Common myeloid progenitor, CD34-positive (primary cell): ENCODE measurements at regions not wholly inside any gene's neighbourhood (a gene's known extent, or its start where the extent isn't known, plus 50 kb on each side); places are given as distances from the start of the nearest gene placed in this dataset.
"Not testable (repeated sequence)": the region's sequence is repeated elsewhere in the genome, so short reads cannot be mapped to it uniquely, and the experiment has no call there.

Experiments
- CTCF ChIA-PET: fragments of 350-600 bp; sonication (Branson Sonifier 250); formaldehyde crosslinking; loops from one replicate; lab custom pipeline; 2021; ENCODE audit warnings: antibody characterized with exemption; lab: Charles Lee
- POLR2A ChIA-PET: fragments of 350-600 bp; sonication (Branson Sonifier 250); formaldehyde crosslinking; loops from one replicate; lab custom pipeline; 2021; ENCODE audit warnings: antibody characterized with exemption; lab: Charles Lee
- DNase-seq, 3 donors: peaks; one replicate each; pipeline versions ENCODE4 v3.0.0 to v3.0.0-alpha.2; 2013
- H3K27ac ChIP-seq, 2 experiments: 1 replicate in 1 of 2; 2 replicates in 1 of 2; pipeline ENCODE4 v1.7.0; 2013; ENCODE audit warnings: inconsistent platforms in 2 of 2, low read length in 2 of 2, mild to moderate bottlenecking in 2 of 2, low read depth in 1 of 2, moderate library complexity in 1 of 2; ENCODE audit not compliant: severe bottlenecking in 2 of 2, insufficient read depth in 1 of 2, poor library complexity in 1 of 2
- H3K27me3 ChIP-seq, 5 experiments: replicated peaks in 2 of 5; 1 replicate in 3 of 5; 2 replicates in 2 of 5; pipeline versions ENCODE4 v1.6.1 to v1.7.0; 2013; ENCODE audit warnings: low read length in 4 of 5, mild to moderate bottlenecking in 2 of 5, moderate library complexity in 2 of 5, inconsistent platforms in 1 of 5; ENCODE audit not compliant: insufficient read depth in 5 of 5, control insufficient read depth in 4 of 5
- H3K36me3 ChIP-seq, 4 experiments: 1 replicate in 2 of 4; 2 replicates in 2 of 4; pipeline versions ENCODE4 v1.6.1 to v1.7.0; 2013; ENCODE audit warnings: low read length in 3 of 4, control low read depth in 1 of 4, mild to moderate bottlenecking in 1 of 4; ENCODE audit not compliant: control insufficient read depth in 4 of 4, insufficient read depth in 4 of 4
- H3K4me1 ChIP-seq, 4 experiments: 1 replicate in 3 of 4; 2 replicates in 1 of 4; pipeline versions ENCODE4 v1.6.1 to v1.7.1; 2013; ENCODE audit warnings: low read length in 3 of 4, mild to moderate bottlenecking in 3 of 4, control low read depth in 1 of 4, inconsistent platforms in 1 of 4, moderate library complexity in 1 of 4; ENCODE audit not compliant: control insufficient read depth in 4 of 4, insufficient read depth in 4 of 4; ENCODE audit errors: control extremely low read depth in 1 of 4
- H3K4me3 ChIP-seq, 7 experiments: 1 replicate in 4 of 7; 2 replicates in 3 of 7; pipeline versions ENCODE4 v1.5.1 to v1.7.0; 2013; ENCODE audit warnings: mild to moderate bottlenecking in 7 of 7, low read length in 6 of 7, moderate library complexity in 6 of 7, inconsistent platforms in 2 of 7, low read depth in 2 of 7, control low read depth in 1 of 7; ENCODE audit not compliant: insufficient read depth in 4 of 7, control insufficient read depth in 1 of 7; ENCODE audit errors: extremely low read depth in 1 of 7
- H3K9me3 ChIP-seq, 5 experiments: 1 replicate in 4 of 5; 2 replicates in 1 of 5; pipeline versions ENCODE4 v1.6.1 to v1.7.1; 2013; ENCODE audit warnings: low read length in 4 of 5, mild to moderate bottlenecking in 2 of 5, inconsistent platforms in 1 of 5, low read depth in 1 of 5, moderate library complexity in 1 of 5; ENCODE audit not compliant: control insufficient read depth in 4 of 5, insufficient read depth in 2 of 5; ENCODE audit errors: control extremely low read depth in 1 of 5
- WGBS: methylation state at CpG from one replicate; pipeline ENCODE4 v1.1.5; 2013; ENCODE audit not compliant: insufficient coverage; 5-methylcytosine and 5-hydroxymethylcytosine counted together

DNA sequence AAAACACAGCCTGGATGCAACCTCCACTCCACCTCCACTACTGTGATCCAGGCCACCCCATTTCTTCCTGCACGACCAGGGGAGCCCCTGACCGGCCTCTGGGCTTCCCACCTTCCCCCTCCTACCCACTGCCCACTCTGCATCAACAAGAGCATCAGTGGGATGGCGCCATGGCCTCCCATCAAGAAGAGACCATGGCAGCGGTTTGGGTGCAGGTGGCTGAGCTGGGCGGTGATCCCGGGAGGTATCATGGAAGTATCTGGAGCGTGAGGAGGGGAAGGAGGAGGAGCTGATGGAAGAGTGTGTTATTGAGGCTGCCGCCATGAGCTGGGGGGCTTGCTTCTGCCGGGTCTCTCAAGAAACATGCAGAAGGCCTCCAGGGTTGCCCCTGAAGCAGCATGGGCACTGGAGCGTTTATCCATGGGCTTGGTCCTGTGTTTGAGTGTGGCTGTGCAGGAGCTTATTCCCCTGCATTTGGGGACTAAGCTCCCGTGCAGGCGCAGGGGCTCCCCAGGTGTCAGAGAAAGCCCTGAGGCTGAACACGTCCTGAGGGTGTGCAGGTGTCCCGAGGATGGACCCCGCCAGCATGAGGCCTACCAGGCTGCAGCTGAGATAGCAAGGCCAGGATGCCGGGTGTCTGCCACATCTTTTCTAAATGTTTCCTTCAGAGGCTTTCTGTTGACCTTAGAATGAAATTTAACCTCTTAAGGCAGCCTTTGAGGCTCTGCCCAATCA is 99.2 kb upstream of the PCBD1 start:
- Histone ChIP-seq H3K27me3 (no peaks in the 10 kb centered on the region), H3K9me3 (no peaks in the 10 kb centered on the region), H3K36me3 (no peaks in the 10 kb centered on the region), H3K27ac (no peak overlapping the region), H3K4me1 (peaks cover 0 to 46% (median 20%) of the 10 kb centered on the region in 4 experiments), H3K4me3 (no peak overlapping the region)
- DNase-seq: no peak
- 97% methylated on average over 14 of the region's 16 CpGs for WGBS
- POLR2A ChIA-PET: no interaction called here
- CTCF ChIA-PET: no interaction called here

DNA sequence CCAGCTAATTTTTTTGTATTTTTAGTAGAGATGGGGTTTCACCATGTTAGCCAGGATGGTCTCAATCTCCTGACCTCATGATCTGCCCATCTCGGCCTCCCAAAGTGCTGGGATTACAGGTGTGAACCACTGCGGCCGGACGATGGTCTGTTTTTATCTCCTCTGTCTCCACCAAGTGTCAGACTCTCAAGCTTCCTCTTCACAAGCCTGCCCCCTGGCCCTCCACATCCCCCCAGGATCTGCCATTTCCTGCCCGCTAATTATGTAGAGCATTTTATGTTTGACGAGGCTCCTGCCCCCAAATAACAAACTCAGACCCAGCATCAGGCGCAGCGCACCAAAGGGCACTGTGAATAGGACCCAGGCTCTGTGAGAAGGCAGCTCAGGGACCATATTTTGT is 101.8 kb upstream of the PCBD1 start:
- H3K27ac ChIP-seq, H3K9me3 ChIP-seq, POLR2A ChIA-PET, H3K4me3 ChIP-seq, H3K36me3 ChIP-seq, H3K27me3 ChIP-seq: not testable (repeated sequence)
- WGBS: 84% methylated on average over 8 of the region's 8 CpGs
- CTCF ChIA-PET: interaction anchor here (1.1 kb wide), 1 partner anchor 20 kb away, joined by 3 read pairs; no protein-coding TSS in a partner anchor
- peak in 1 of 3 donors; percentile 12 for DNase-seq
- peaks cover 0 to 41% (median 20%) of the 10 kb centered on the region in 4 experiments for H3K4me1 ChIP-seq

DNA sequence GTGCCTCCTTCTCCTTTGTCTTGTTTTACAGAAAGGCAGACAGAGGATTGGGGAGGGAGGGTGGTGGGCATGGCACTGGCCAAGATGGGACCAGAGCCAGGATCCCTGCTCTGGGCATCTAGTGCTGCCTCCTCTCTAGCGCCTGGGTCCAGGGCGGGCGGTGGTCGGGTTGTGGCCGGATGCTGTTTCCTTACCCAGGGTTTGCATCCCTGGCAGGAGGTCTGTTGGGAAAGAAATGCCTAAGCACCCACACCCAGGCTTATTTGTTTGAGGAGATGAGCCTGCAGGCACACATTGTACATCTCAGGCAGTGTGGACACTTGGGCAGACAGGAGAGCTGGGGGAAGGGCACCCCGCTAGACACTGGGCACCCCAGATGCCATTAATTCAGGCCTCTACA is 102.3 kb upstream of the PCBD1 start:
- H3K9me3 ChIP-seq: no peaks in the 10 kb centered on the region
- POLR2A ChIA-PET: no interaction called here
- H3K27me3 ChIP-seq: no peaks in the 10 kb centered on the region
- peaks cover 0 to 35% (median 15%) of the 10 kb centered on the region in 4 experiments for H3K4me1 ChIP-seq
- WGBS: 100% methylated on average over 3 of the region's 6 CpGs
- no peaks in the 10 kb centered on the region for H3K36me3 ChIP-seq
- CTCF ChIA-PET: interaction anchor here (1.1 kb wide), 1 partner anchor 19 kb away, joined by 3 read pairs; no protein-coding TSS in a partner anchor
- H3K4me3 ChIP-seq: no peak overlapping the region
- no peak for DNase-seq
- no peak overlapping the region for H3K27ac ChIP-seq

DNA sequence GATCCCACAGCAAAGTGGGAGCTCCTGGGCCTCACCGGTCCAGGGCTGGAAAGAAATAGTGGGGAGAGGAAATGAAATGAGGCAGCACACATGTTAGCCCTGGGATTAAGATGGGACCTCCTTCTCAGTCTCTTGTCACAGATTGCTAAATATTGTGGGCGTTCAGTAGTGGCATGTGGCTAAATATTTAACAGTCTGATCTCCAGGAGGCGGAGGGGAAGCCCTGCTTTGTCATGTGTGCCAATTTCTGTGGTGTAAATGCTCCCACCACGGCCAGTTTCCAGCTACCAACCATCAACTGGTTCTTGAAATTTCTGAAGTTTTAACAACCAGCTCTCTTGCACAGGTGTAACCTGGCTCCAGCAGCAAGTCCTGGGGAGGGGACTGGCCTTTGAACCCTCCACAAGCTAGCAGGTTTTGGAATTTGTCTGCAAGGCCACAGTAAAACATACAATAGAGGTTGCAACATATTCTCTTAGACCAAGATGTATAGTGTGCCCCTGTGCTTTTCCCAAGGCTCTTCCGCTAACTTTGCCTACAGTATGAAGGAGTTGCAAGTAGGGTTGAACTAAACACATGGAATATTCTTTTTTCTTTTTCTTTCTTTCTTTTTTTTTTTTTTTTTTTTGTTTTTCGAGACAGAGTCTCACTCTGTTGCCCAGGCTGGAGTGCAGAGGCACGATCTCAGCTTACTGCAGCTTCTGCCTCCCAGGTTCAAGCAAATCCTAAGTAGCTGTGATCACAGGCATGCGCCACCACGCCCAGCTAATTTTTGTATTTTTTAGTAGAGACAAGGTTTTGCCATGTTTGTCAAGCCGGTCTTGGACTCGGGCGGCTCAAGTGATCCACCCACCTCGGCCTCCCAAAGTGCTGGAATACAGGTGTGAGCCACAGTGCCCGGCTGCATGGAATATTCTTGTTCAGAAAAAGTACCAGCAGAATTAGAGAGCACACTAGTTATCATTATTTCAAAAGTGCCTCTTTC is 103.1 kb upstream of the PCBD1 start:
- Histone ChIP-seq H3K9me3 (no peaks in the 10 kb centered on the region), H3K36me3 (no peaks in the 10 kb centered on the region), H3K4me1 (peaks cover 0 to 28% (median 7%) of the 10 kb centered on the region in 4 experiments), H3K27me3 (no peaks in the 10 kb centered on the region), H3K4me3 (no peak overlapping the region), H3K27ac (no peak overlapping the region)
- 94% methylated on average over 11 of the region's 14 CpGs for WGBS
- DNase-seq: no peak
- CTCF ChIA-PET: interaction anchor here (1.1 kb wide), 1 partner anchor 18 kb away, joined by 3 read pairs; no protein-coding TSS in a partner anchor
- POLR2A ChIA-PET: no interaction called here

DNA sequence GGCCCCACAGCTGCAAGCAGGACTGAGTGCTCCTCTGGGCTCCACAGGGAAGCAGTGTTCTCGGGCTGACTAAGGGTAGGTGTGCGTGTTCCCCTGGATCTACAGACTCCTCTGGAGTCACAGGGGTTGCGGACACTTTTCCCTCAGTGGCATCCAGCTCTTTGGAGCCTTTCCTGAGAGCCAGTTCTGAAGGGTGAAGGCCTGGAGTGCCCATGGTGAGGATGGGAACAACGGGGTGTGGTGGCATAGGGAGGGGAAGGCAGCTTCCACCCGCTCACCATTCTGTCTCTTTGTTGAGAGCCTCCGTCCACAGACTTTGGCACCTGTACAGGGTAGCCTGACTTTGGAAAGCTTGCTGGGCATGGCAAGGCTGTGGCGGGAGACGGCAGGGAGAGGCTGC is 104.1 kb upstream of the PCBD1 start:
- Histone ChIP-seq H3K27me3 (no peaks in the 10 kb centered on the region), H3K4me3 (no peak overlapping the region), H3K4me1 (peaks cover 0 to 19% (median 1%) of the 10 kb centered on the region in 4 experiments), H3K27ac (no peak overlapping the region), H3K9me3 (no peaks in the 10 kb centered on the region), H3K36me3 (no peaks in the 10 kb centered on the region)
- ChIA-PET CTCF (no interaction called here), POLR2A (no interaction called here)
- 96% methylated on average over 4 of the region's 8 CpGs for WGBS
- no peak for DNase-seq

DNA sequence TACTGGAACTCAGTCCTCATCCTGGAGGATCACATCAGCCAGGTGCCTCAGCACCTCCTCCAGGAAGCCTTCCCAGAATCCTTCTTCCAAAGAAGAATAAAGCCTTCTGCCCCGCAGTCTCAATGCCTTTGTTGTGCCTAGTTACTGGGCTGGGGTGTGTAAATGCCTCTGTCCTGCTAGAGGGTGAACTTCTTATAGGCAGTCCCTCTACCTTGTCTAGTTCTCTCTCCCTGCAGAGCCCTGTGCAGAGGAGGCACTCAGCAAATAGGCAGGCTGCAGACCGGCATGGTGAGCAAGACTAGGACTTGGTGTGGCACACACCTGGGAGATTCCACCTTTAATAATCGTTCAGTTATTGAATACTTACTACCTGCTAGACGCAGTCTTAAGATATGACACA is 104.7 kb upstream of the PCBD1 start:
- ChIA-PET CTCF (no interaction called here), POLR2A (no interaction called here)
- DNase-seq: no peak
- H3K27ac ChIP-seq: no peak overlapping the region
- WGBS: 100% methylated on average over 4 of the region's 4 CpGs
- H3K36me3 ChIP-seq: no peaks in the 10 kb centered on the region
- peaks cover 0 to 16% (median 1%) of the 10 kb centered on the region in 4 experiments for H3K4me1 ChIP-seq
- H3K4me3 ChIP-seq: peak overlapping the region in 1 of 7 experiments; percentile 3
- no peaks in the 10 kb centered on the region for H3K27me3 ChIP-seq
- no peaks in the 10 kb centered on the region for H3K9me3 ChIP-seq

DNA sequence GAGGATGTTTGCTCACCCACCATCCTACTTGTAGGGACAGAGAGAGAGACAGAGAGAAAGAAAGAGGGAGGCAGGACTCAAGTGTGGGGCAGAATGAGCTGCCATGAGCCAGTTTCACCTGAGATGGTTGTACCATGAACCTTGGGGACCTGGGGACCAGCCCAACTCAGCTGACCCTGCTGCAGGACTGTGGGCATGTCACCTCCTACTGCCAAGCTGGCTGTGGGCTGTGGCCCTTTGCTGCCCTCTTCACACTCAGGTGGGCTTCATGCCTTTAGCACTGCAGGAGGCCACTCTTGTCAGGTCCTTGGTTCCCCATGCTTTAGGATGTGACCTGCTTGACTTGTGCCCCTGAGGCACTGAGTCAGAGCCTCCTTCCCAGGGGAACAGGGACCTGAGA is 108.2 kb upstream of the PCBD1 start:
- CTCF ChIA-PET: no interaction called here

More for the DNA sequence above, 108.2 kb upstream of the PCBD1 start:
- Histone ChIP-seq H3K27ac (no peak overlapping the region), H3K4me1 (peaks cover 0 to 2% (median under 1%) of the 10 kb centered on the region in 4 experiments), H3K27me3 (peaks cover 0 to 2% (median 0%) of the 10 kb centered on the region in 5 experiments), H3K4me3 (no peak overlapping the region), H3K36me3 (no peaks in the 10 kb centered on the region), H3K9me3 (no peaks in the 10 kb centered on the region)
- POLR2A ChIA-PET: no interaction called here
- no peak for DNase-seq
